Activated CD4-positive, alpha-beta memory T cell treated with anti-CD3 and anti-CD28 coated beads for 36 hours (primary cell): ENCODE measurements at regions not wholly inside any gene's neighbourhood (a gene's known extent, or its start where the extent isn't known, plus 50 kb on each side); places are given as distances from the start of the nearest gene placed in this dataset.

Experiments
- CTCF ChIA-PET: fragments of 350-600 bp; sonication (Branson Sonifier 250); formaldehyde crosslinking; loops from one replicate; lab custom pipeline; 2021; ENCODE audit warnings: antibody characterized with exemption, inconsistent platforms; lab: Charles Lee
- POLR2A ChIA-PET: fragments of 350-600 bp; sonication (Branson Sonifier 250); formaldehyde crosslinking; loops from one replicate; lab custom pipeline; 2021; ENCODE audit warnings: antibody characterized with exemption; lab: Charles Lee
- DNase-seq: peaks from one replicate; pipeline ENCODE4 v3.0.0-alpha.2; 2020
- H3K27ac Mint-ChIP-seq: one replicate; pipeline ENCODE4 v1.8.0; 2021; ENCODE audit warnings: mixed read lengths
- H3K27me3 Mint-ChIP-seq: one replicate; pipeline ENCODE4 v1.8.0; 2021; ENCODE audit warnings: mixed read lengths
- H3K36me3 Mint-ChIP-seq: one replicate; pipeline ENCODE4 v1.8.0; 2021; ENCODE audit warnings: mixed read lengths
- H3K4me1 Mint-ChIP-seq: one replicate; pipeline ENCODE4 v1.8.0; 2021; ENCODE audit warnings: low read depth, mixed read lengths
- H3K4me3 Mint-ChIP-seq: one replicate; pipeline ENCODE4 v1.8.0; 2021; ENCODE audit warnings: mild to moderate bottlenecking, mixed read lengths
- H3K9me3 Mint-ChIP-seq: one replicate; pipeline ENCODE4 v1.8.0; 2021; ENCODE audit warnings: mixed read lengths
- intact Hi-C: fragments of 100-400 bp; cut with micrococcal nuclease; formaldehyde crosslinking; loops from one replicate; pipeline ENCODE4 v1.15.1; 2023

GRCh38 chr18:55064760-55065159 is 105.5 kb upstream of the CCDC68 start:
- Mint-ChIP-seq H3K27ac (no peak overlapping the region), H3K4me3 (no peak overlapping the region), H3K36me3 (no peaks in the 10 kb centered on the region), H3K4me1 (no peaks in the 10 kb centered on the region), H3K9me3 (no peaks in the 10 kb centered on the region), H3K27me3 (no peaks in the 10 kb centered on the region)
- intact Hi-C loops = no loop called here
- ChIA-PET CTCF (no interaction called here), POLR2A (interaction anchor here (0.7 kb wide), 1 partner anchor 817 kb away, joined by 3 read pairs; no protein-coding TSS in a partner anchor)
- DNase-seq = no peak

GRCh38 chr18:55064073-55064472 is 104.8 kb upstream of the CCDC68 start:
- H3K27ac Mint-ChIP-seq = no peak overlapping the region
- intact Hi-C loops = no loop called here
- no peaks in the 10 kb centered on the region for H3K36me3 Mint-ChIP-seq
- ChIA-PET POLR2A (no interaction called here), CTCF (no interaction called here)
- no peaks in the 10 kb centered on the region for H3K27me3 Mint-ChIP-seq
- no peaks in the 10 kb centered on the region for H3K9me3 Mint-ChIP-seq
- DNase-seq = no peak
- no peak overlapping the region for H3K4me3 Mint-ChIP-seq
- no peaks in the 10 kb centered on the region for H3K4me1 Mint-ChIP-seq

GRCh38 chr18:55054021-55054990 is 95.0 kb upstream of the CCDC68 start:
- H3K27ac Mint-ChIP-seq = no peak overlapping the region
- ChIA-PET CTCF (no interaction called here), POLR2A (no interaction called here)

GRCh38 chr18:55048892-55049291 is 89.6 kb upstream of the CCDC68 start:
- Mint-ChIP-seq H3K9me3 (no peaks in the 10 kb centered on the region), H3K27me3 (no peaks in the 10 kb centered on the region), H3K4me3 (no peak overlapping the region), H3K27ac (no peak overlapping the region), H3K36me3 (no peaks in the 10 kb centered on the region), H3K4me1 (no peaks in the 10 kb centered on the region)
- POLR2A ChIA-PET = no interaction called here
- intact Hi-C loops = no loop called here
- DNase-seq = no peak
- CTCF ChIA-PET = no interaction called here

More at GRCh38 chr18:55054021-55054990, 95.0 kb upstream of the CCDC68 start:
- H3K4me3 Mint-ChIP-seq = no peak overlapping the region
- no peaks in the 10 kb centered on the region for H3K4me1 Mint-ChIP-seq
- DNase-seq = no peak
- H3K27me3 Mint-ChIP-seq = peaks cover 4% of the 10 kb centered on the region
- H3K9me3 Mint-ChIP-seq = no peaks in the 10 kb centered on the region
- H3K36me3 Mint-ChIP-seq = no peaks in the 10 kb centered on the region
- intact Hi-C loops = no loop called here

GRCh38 chr18:55047546-55047945 is 88.3 kb upstream of the CCDC68 start:
- no peaks in the 10 kb centered on the region for H3K36me3 Mint-ChIP-seq
- H3K4me1 Mint-ChIP-seq = no peaks in the 10 kb centered on the region
- CTCF ChIA-PET = no interaction called here
- POLR2A ChIA-PET = no interaction called here
- H3K27ac Mint-ChIP-seq = no peak overlapping the region
- no peaks in the 10 kb centered on the region for H3K27me3 Mint-ChIP-seq
- intact Hi-C loops = no loop called here
- no peaks in the 10 kb centered on the region for H3K9me3 Mint-ChIP-seq
- DNase-seq = no peak
- no peak overlapping the region for H3K4me3 Mint-ChIP-seq

- Mint-ChIP-seq H3K4me3 (no peak overlapping the region), H3K36me3 (no peaks in the 10 kb centered on the region), H3K4me1 (no peaks in the 10 kb centered on the region), H3K27ac (no peak overlapping the region), H3K27me3 (no peaks in the 10 kb centered on the region), H3K9me3 (no peaks in the 10 kb centered on the region)
- no peak for DNase-seq
- POLR2A ChIA-PET = no interaction called here
- CTCF ChIA-PET = no interaction called here
- intact Hi-C loops = no loop called here
These were observed 82.1 kb upstream of the CCDC68 start for GRCh38 chr18:55041366-55041765.

- DNase-seq = no peak
- Mint-ChIP-seq H3K27me3 (no peaks in the 10 kb centered on the region), H3K27ac (no peak overlapping the region), H3K4me1 (no peaks in the 10 kb centered on the region), H3K4me3 (no peak overlapping the region), H3K36me3 (no peaks in the 10 kb centered on the region), H3K9me3 (no peaks in the 10 kb centered on the region)
- intact Hi-C loops = no loop called here
- ChIA-PET POLR2A (no interaction called here), CTCF (no interaction called here)
These were observed 78.9 kb upstream of the CCDC68 start for GRCh38 chr18:55038162-55038561.

GRCh38 chr18:55034742-55035141 is 75.5 kb upstream of the CCDC68 start:
- CTCF ChIA-PET = interaction anchor here (1.6 kb wide), 1 partner anchor 364 kb away, joined by 5 read pairs; no protein-coding TSS in a partner anchor
- H3K9me3 Mint-ChIP-seq = no peaks in the 10 kb centered on the region
- DNase-seq = no peak
- H3K4me3 Mint-ChIP-seq = no peak overlapping the region
- POLR2A ChIA-PET = no interaction called here
- H3K27me3 Mint-ChIP-seq = peaks cover 4% of the 10 kb centered on the region
- no peaks in the 10 kb centered on the region for H3K36me3 Mint-ChIP-seq
- intact Hi-C loops = no loop called here
- H3K4me1 Mint-ChIP-seq = no peaks in the 10 kb centered on the region
- no peak overlapping the region for H3K27ac Mint-ChIP-seq

- CTCF ChIA-PET = no interaction called here
- H3K4me1 Mint-ChIP-seq = no peaks in the 10 kb centered on the region
These were observed 72.7 kb upstream of the CCDC68 start for GRCh38 chr18:55031979-55032378.

GRCh38 chr18:55031576-55031975 is 72.3 kb upstream of the CCDC68 start:
- DNase-seq = no peak
- POLR2A ChIA-PET = no interaction called here
- intact Hi-C loops = no loop called here
- H3K9me3 Mint-ChIP-seq = no peaks in the 10 kb centered on the region
- no peaks in the 10 kb centered on the region for H3K4me1 Mint-ChIP-seq
- H3K27ac Mint-ChIP-seq = no peak overlapping the region
- no peak overlapping the region for H3K4me3 Mint-ChIP-seq
- H3K27me3 Mint-ChIP-seq = peaks cover 4% of the 10 kb centered on the region
- CTCF ChIA-PET = no interaction called here
- H3K36me3 Mint-ChIP-seq = no peaks in the 10 kb centered on the region

More at GRCh38 chr18:55031979-55032378, 72.7 kb upstream of the CCDC68 start:
- Mint-ChIP-seq H3K27ac (no peak overlapping the region), H3K36me3 (no peaks in the 10 kb centered on the region), H3K27me3 (peaks cover 4% of the 10 kb centered on the region), H3K9me3 (no peaks in the 10 kb centered on the region), H3K4me3 (no peak overlapping the region)
- intact Hi-C loops = no loop called here
- POLR2A ChIA-PET = no interaction called here
- no peak for DNase-seq

GRCh38 chr18:55031164-55031563 is 71.9 kb upstream of the CCDC68 start:
- DNase-seq = no peak
- H3K27me3 Mint-ChIP-seq = peaks cover 4% of the 10 kb centered on the region
- H3K9me3 Mint-ChIP-seq = no peaks in the 10 kb centered on the region
- no peaks in the 10 kb centered on the region for H3K4me1 Mint-ChIP-seq
- H3K4me3 Mint-ChIP-seq = no peak overlapping the region
- H3K27ac Mint-ChIP-seq = no peak overlapping the region
- intact Hi-C loops = no loop called here
- ChIA-PET CTCF (no interaction called here), POLR2A (no interaction called here)
- no peaks in the 10 kb centered on the region for H3K36me3 Mint-ChIP-seq

- no peaks in the 10 kb centered on the region for H3K36me3 Mint-ChIP-seq
- ChIA-PET POLR2A (no interaction called here), CTCF (interaction anchor here (0.5 to 0.8 kb wide), 2 partner anchors 26 to 61 kb away, joined by 3 to 6 read pairs; no protein-coding TSS in a partner anchor)
- H3K27me3 Mint-ChIP-seq = peaks cover 2% of the 10 kb centered on the region
- intact Hi-C loops = no loop called here
- no peaks in the 10 kb centered on the region for H3K4me1 Mint-ChIP-seq
- no peak for DNase-seq
- no peak overlapping the region for H3K4me3 Mint-ChIP-seq
- H3K27ac Mint-ChIP-seq = no peak overlapping the region
- H3K9me3 Mint-ChIP-seq = no peaks in the 10 kb centered on the region
These were observed 65.3 kb upstream of the CCDC68 start for GRCh38 chr18:55024564-55024963.

GRCh38 chr18:55018602-55019001 is 59.3 kb upstream of the CCDC68 start:
- no peaks in the 10 kb centered on the region for H3K4me1 Mint-ChIP-seq
- no peaks in the 10 kb centered on the region for H3K9me3 Mint-ChIP-seq
- intact Hi-C loops = no loop called here
- H3K27me3 Mint-ChIP-seq = peaks cover 4% of the 10 kb centered on the region
- CTCF ChIA-PET = no interaction called here
- H3K4me3 Mint-ChIP-seq = no peak overlapping the region
- no peaks in the 10 kb centered on the region for H3K36me3 Mint-ChIP-seq
- no peak overlapping the region for H3K27ac Mint-ChIP-seq
- DNase-seq = no peak
- POLR2A ChIA-PET = no interaction called here
